HG03457 (cell line): ENCODE measurements at regions not wholly inside any gene's neighbourhood (a gene's known extent, or its start where the extent isn't known, plus 50 kb on each side); places are given as distances from the start of the nearest gene placed in this dataset.
"Not testable (repeated sequence)": the region's sequence is repeated elsewhere in the genome, so short reads cannot be mapped to it uniquely, and the experiment has no call there.

Experiments used
- ATAC-seq: cut with Tn5 transposase; IDR thresholded peaks from one replicate; pipeline ENCODE4 v1.9.1; 2021; ENCODE audit warnings: moderate number of reproducible peaks; ENCODE audit not compliant: unreplicated experiment

DNA sequence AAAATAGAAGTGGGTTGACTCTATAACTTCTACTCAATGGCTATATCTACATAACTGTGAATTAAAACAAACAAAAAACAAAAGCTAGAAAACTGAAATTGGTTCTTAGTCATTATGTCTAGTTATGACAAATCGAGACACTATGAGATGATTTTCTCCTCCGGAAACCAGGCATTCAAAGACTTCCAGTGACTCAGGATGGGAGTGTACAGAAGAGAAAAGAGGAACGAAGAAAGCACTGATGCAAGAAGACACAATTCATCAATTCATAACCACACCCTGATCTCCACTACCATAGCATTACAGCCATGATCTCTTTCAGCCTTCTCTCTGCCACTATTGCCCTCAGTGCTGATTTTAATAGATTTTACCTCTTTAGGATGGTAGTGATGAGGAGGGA lies 253.6 kb downstream of the CBLL2 start:
- ATAC-seq = peak; percentile 99

- ATAC-seq = no peak
These were observed 254.6 kb downstream of the CBLL2 start for GRCh38 chrX:22527302-22527701.

GRCh38 chrX:22533898-22534297 lies 261.2 kb downstream of the CBLL2 start:
- no peak for ATAC-seq

- no peak for ATAC-seq
These were observed 261.9 kb downstream of the CBLL2 start for GRCh38 chrX:22534643-22535042.

DNA sequence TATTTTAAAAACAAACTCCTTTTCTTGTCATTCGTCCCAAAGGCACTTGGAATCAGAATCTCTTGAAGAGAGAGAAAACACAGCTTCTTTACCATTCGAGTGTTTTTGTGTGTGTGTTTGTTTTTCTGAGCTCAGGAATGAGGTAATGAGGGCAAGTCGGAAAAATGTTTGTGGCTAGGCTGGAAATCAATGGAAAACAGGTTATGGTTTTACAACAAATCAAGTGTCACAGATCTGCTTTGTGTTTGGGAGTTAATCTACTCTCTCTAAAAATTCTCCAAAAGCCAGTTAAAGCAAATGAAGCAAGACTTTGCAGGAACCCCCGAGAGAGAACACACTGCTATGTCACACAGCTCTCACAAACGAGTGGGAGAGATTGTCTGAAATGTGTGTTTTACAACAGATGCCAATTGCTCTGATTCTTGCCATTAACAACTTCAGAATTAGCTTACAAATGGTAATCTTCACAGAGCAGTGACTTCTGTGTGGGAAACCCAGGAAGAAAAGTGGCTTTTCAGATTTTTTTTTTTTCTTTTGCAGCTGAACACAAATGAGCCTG lies 264.1 kb downstream of the CBLL2 start:
- ATAC-seq = no peak

GRCh38 chrX:22538580-22538979 lies 265.9 kb downstream of the CBLL2 start:
- ATAC-seq = no peak

DNA sequence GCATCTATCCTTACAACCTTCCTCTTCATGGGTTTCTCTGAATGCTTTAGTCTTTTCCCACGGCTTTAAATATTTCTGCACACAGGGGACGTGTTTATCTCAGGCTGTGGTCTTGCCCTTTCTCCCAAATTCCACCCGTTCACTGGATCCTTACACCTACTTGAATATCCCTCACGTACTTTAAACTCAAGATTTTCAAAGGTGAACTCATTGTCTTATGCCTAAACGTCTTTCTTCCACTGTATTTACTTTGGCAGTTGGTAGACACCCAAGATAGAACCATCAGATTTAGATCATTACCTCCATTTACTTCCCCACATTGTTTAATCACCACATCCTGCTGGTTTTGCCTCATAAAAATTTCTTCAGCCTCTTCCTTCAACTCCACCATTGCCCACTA lies 269.2 kb downstream of the CBLL2 start:
- ATAC-seq = no peak

DNA sequence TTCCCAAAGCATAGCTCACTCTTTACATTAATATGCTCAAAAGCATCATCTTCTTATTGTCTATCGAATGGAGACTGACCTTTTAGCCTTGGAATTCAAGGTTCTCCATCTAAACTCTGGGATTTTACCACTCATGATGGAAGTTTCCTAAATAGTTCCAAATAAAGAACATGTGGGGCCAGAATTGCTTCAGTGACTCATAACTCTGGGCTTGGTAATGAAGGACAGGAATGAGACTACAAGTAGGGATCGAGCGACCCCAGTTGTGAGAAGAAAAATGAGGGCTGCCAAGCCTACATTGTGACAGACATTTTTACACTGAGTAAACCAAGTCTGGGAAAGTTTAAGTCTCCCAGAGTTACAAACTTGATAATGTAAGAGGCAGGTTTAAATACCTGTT lies 269.9 kb downstream of the CBLL2 start:
- no peak for ATAC-seq

GRCh38 chrX:22559506-22559905 lies 286.8 kb downstream of the CBLL2 start:
- no peak for ATAC-seq

- ATAC-seq = no peak
These were observed 302.6 kb downstream of the CBLL2 start for GRCh38 chrX:22575161-22575845.

DNA sequence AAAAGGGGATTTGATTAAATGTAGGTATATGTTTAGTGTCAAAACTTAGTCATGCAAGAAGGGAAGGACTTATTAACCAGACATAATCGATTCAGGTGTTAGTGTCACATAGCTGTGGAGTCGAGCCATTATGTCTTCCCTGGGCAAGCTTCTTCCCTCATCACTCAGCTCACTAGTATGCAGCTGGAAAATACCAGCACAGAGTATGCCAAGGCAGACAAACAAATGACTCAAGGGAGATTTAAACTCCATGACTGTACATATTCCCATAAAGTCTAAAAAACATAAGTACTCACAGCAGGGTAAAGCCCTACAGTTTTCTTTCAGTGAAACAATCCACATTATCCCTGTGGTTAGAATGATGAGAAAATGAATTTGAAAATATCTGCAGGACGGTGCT lies 304.5 kb downstream of the CBLL2 start:
- no peak for ATAC-seq

GRCh38 chrX:22585831-22586230 lies 313.1 kb downstream of the CBLL2 start:
- no peak for ATAC-seq

- ATAC-seq = no peak
These were observed 317.1 kb downstream of the CBLL2 start for GRCh38 chrX:22589845-22590244.

DNA sequence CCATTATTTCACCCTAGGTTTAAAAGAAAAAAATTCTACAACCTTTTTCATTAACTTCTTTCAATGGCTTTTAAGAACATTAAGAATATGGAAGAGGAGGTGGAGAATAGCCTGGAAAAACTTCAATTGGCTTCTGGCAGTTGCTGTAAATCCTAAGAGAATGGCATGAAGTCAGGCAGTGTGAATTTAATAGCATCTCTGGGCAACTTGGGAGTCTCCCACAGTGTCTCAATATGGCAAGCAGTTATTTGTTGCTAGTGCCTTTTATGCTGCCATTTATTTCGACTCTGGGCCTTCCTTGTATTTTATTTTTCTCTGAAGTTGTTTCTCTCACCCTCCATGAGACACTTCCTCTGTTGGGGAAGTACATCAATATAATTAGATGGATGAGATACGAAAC lies 322.1 kb downstream of the CBLL2 start:
- ATAC-seq = no peak

DNA sequence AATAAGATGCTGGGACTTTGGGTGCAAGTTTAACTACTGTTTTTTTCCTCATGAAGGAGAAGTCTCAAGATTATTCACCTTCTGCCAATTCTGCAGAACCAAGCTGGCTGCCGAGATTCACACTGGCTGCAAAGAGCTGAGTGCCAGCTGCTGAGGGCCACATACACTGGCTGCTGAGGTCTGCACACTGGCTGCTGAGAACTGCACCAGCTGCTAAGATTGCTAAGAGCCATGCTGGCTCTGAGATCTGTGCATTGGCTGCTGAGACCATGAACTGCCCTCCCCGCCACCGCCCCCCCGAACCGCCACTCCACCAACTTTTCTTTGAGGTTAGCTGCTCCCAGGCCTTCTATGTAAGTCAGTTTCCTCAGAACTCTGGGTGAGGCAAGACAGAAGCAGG lies 330.3 kb downstream of the CBLL2 start:
- ATAC-seq = no peak

DNA sequence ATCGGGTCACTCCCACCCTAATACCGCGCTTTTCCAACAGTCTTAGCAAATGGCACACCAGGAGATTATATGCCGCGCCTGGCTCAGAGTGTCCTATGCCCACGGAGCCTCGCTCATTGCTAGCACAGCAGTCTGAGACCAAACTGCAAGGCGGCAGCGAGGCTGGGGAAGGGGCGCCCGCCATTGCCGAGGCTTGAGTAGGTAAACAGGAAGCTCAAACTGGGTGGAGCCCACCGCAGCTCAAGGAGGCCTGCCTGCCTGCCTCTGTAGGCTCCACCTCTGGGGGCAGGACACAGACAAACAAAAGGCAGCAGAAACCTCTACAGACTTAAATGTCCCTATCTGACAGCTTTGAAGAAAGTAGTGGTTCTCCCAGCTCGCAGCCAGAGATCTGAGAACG lies 336.7 kb downstream of the CBLL2 start:
- ATAC-seq = not testable (repeated sequence)

GRCh38 chrX:22616867-22617266 lies 344.2 kb downstream of the CBLL2 start:
- no peak for ATAC-seq

DNA sequence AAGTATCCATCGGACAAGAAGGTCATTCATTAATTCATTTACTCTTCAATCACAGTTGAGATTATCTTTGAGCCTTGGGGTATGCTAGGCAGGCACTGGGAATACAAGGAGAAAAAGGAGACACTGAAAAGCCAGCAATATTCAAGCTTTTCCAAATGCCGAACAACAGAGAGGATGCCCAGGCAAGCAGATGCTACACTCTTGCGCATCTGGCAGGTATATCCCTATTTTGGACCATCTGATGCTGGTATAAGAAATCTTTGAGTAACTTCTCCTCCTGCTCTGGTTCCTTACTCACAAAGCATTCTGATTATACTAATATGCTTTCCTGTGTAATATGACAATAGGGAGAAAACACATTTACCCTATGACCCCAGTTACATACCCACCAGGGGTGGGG lies 354.9 kb downstream of the CBLL2 start:
- no peak for ATAC-seq

GRCh38 chrX:22628275-22628674 lies 355.6 kb downstream of the CBLL2 start:
- ATAC-seq = no peak

DNA sequence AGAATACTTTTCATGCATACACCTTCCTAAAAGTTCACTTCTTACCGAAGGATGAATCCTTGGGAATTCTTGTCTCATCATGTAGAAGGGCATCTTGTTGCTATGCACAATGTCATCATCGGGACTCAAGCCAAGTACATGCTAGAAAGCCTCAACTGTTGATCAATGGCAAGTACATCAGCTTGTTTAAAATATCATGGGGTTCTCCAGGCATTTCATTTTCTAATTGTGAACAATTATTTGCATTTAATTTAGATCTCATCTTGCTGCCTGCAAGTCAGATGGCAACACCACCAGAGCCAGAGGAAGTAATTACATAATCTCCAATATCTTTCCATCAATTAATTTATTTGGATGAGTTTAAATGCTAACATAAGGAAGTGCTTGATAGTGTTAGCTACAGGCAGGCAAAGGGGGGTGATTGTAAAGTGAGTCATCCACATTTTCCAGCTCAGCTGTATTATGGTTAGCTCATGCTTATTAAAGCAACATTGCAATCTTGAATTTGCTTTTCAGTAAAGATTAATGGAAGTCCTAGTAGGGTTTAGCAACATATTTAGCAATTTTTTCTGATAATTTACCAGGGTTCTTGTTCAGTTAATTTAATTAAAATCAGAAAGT lies 356.5 kb downstream of the CBLL2 start:
- no peak for ATAC-seq

DNA sequence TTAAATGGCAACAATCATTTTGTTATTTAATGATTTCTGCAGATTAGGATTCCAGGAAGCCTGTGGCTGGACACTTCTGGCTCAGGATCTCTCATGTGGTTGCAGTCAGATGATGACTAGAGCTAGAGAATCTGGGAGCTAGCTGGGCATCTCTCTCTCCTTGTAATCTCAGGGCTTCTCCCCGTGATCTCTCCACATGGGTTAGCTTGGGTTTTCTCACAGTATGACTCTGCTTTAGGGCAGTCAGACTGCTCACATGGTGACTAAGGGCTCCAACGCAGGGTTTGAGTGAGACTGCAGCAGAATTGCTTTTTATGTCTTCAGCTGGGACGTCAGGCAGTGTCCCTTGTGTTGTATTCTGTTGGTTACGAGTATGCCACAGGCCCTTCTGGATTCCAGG lies 361.4 kb downstream of the CBLL2 start:
- no peak for ATAC-seq

DNA sequence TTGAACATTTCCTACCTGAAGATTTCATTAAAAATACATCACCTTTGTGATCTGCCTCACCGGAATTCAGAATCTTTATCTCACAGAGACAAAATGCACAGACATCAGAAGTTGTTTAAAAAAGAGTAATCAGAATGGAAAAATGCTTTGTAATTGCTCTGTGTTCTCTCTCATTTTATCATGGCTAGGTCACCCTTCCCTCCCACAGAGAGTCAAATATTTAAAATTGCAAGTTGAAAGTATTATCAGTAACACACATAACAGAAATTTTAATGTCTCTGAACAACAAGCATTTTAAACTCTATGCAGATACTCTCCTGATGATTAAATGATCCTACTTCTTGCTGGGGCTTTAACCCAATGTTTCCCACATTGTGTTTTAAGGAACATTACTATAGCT lies 362.0 kb downstream of the CBLL2 start:
- no peak for ATAC-seq

GRCh38 chrX:22648281-22648680 lies 351.5 kb upstream of the DDX53 start:
- no peak for ATAC-seq
